ENCODE measurements at regions not wholly inside any gene's neighbourhood (a gene's known extent, or its start where the extent isn't known, plus 50 kb on each side); places are given as distances from the start of the nearest gene placed in this dataset.

DNA sequence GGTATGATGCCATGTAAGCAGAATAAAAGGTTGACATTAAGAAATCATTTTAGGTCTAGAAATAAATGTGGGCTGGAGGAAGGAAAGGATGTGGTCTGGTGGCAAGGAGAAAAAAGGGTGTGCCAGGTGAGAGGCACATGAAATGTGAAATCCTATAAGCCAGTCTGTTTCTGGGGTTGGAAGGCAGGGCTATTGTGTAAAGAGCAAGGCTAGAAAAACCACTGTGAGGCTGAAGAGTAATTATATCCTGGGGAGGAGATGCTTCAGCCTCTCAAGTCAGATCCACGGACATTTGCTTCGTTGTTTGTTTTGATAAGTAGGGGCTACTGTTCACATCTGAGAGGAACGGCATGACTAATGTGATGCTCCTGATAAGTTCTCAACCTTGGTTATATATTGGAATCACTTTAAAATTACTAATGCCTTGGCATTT lies 77.5 kb upstream of the CTSC start:
- DNase-seq: no peak
- Histone ChIP-seq H3K36me3 (replicated peaks; ENCODE audit: control insufficient read depth, insufficient read depth, low read length) (no peaks in the 10 kb centered on the region), H3K27me3 (ENCODE audit: control insufficient read depth, insufficient read depth, low read length) (no peaks in the 10 kb centered on the region), H3K4me3 (ENCODE audit: insufficient read depth, low read depth, low read length) (no peak overlapping the region)

DNA sequence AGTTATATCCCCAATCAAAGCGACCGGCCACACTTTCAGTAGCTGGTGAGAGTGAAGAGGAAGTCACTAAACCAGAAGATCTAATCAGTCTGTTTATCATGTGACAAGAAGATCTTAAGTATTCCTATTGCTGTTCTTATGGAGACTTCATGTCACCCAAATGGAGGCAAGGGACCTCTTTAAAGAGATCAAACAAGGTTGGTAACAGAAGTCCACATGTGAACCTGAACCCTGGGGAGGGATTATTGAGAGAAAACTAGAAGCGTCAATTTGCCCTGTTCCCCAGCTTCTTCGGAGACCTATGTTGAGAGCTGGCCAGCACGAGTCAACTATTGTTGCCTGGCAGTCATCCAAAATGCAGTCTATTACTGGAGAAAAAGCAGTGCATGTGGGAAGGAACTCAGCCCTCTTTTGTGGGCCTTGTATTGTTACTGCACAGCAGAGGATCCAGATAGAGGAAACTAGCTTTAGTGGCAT lies 76.9 kb upstream of the CTSC start:
- Histone ChIP-seq H3K36me3 (replicated peaks; ENCODE audit: control insufficient read depth, insufficient read depth, low read length) (no peaks in the 10 kb centered on the region), H3K27me3 (ENCODE audit: control insufficient read depth, insufficient read depth, low read length) (no peaks in the 10 kb centered on the region), H3K4me3 (ENCODE audit: insufficient read depth, low read depth, low read length) (no peak overlapping the region)
- DNase-seq: no peak

DNA sequence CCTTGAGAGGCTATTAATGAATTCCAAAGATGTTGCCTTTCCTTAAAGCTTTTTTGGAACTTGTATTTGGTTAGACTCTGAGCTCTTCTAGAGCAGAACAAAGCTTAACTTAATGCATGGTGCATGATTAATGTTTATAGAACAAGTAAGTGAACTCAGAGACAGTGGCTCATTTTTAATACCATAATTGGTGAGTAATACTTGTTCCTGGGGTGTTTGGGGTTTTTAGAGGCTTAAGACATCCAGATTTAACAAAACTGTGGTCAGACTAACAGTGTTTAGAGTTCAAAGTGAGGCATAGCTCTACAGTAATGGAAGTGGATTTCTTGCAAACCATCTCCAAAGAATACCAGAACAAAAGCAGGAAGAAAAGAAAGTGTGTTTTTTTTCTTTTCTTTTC lies 73.7 kb upstream of the CTSC start:
- no peak for DNase-seq
- no peak overlapping the region for H3K4me3 ChIP-seq (ENCODE audit: insufficient read depth, low read depth, low read length)
- H3K27me3 ChIP-seq (ENCODE audit: control insufficient read depth, insufficient read depth, low read length): no peaks in the 10 kb centered on the region
- H3K36me3 ChIP-seq (replicated peaks; ENCODE audit: control insufficient read depth, insufficient read depth, low read length): no peaks in the 10 kb centered on the region

DNA sequence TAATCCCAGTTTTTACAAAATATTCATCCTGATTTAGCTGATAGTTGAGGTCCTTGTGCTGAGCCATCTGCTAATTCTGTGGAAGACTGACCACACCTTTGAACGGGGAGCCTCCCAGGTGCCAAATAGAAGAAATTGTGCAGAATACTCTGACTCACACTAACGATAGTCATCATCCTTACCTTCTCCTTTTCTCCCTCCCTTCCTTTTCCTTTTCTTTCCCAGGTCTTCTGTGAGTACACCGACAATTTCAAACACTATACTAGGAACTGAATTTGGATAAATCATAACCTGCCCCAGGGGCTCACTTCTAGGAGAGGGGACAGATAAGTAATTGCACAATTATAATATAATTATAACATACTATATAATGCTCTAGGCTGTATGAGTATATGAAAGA lies 73.1 kb upstream of the CTSC start:
- no peaks in the 10 kb centered on the region for H3K36me3 ChIP-seq (replicated peaks; ENCODE audit: control insufficient read depth, insufficient read depth, low read length)
- H3K27me3 ChIP-seq (ENCODE audit: control insufficient read depth, insufficient read depth, low read length): no peaks in the 10 kb centered on the region
- H3K4me3 ChIP-seq (ENCODE audit: insufficient read depth, low read depth, low read length): no peak overlapping the region
- no peak for DNase-seq

DNA sequence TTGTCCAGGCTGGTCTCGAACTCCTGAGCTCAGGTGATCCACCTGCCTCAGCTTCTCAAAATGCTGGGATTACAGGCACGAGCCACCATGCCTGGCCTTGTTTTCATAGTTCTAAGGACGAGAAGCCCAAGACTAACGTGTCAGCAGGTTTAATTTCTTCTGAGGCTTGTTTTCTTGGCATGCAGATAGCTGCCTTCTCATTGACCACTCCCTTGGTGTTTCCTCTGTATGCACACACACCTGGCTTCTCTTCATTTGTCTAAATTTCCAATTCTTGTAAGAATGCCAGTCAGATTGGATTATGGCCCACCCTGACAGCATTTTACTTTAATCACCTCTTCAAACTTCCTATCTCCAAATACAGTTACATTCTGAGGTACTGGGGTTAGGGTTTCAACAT lies 72.5 kb upstream of the CTSC start:
- DNase-seq: no peak
- Histone ChIP-seq H3K27me3 (ENCODE audit: control insufficient read depth, insufficient read depth, low read length) (no peaks in the 10 kb centered on the region), H3K4me3 (ENCODE audit: insufficient read depth, low read depth, low read length) (no peak overlapping the region), H3K36me3 (replicated peaks; ENCODE audit: control insufficient read depth, insufficient read depth, low read length) (no peaks in the 10 kb centered on the region)

DNA sequence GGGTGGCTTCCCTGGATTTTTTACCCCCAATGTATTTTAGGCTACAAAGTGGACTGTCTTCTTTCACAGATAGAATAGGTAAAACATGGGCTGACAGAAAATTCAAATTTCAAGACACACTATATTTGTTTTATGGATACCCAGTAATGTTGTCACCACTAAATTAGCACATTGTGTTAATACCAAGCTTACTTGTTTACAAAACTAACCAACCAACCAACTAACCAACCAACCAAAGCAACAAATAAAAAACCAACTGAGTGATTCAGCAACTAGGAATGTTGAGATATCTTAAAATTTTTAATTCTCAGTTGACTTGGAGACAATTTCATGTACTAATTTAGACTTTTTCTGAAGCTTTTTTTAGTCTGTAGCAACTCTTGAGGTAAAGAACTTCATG lies 69.3 kb upstream of the CTSC start:
- DNase-seq: no peak
- Histone ChIP-seq H3K4me3 (ENCODE audit: insufficient read depth, low read depth, low read length) (no peak overlapping the region), H3K36me3 (replicated peaks; ENCODE audit: control insufficient read depth, insufficient read depth, low read length) (no peaks in the 10 kb centered on the region), H3K27me3 (ENCODE audit: control insufficient read depth, insufficient read depth, low read length) (no peaks in the 10 kb centered on the region)

DNA sequence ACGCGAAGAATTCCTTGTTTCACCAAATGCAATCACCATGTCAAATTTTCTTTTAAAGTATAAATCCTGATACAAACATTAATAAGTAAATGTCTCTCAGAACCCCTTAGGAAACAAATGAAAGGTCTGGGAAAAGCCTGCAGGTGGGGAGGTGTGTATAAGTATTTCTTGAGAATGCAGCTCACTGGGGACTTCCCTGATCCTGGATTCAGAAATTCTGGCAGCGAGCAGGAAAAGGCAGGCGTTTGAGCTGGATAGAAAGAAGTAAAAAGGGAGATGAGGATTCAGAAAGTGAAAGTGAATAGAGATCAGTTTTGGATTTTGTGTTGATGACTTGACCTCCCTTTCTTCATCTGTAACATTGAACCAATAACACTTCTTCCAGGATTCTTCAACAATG lies 68.3 kb upstream of the CTSC start:
- H3K4me3 ChIP-seq (ENCODE audit: insufficient read depth, low read depth, low read length): no peak overlapping the region
- no peaks in the 10 kb centered on the region for H3K27me3 ChIP-seq (ENCODE audit: control insufficient read depth, insufficient read depth, low read length)
- no peak for DNase-seq
- no peaks in the 10 kb centered on the region for H3K36me3 ChIP-seq (replicated peaks; ENCODE audit: control insufficient read depth, insufficient read depth, low read length)

DNA sequence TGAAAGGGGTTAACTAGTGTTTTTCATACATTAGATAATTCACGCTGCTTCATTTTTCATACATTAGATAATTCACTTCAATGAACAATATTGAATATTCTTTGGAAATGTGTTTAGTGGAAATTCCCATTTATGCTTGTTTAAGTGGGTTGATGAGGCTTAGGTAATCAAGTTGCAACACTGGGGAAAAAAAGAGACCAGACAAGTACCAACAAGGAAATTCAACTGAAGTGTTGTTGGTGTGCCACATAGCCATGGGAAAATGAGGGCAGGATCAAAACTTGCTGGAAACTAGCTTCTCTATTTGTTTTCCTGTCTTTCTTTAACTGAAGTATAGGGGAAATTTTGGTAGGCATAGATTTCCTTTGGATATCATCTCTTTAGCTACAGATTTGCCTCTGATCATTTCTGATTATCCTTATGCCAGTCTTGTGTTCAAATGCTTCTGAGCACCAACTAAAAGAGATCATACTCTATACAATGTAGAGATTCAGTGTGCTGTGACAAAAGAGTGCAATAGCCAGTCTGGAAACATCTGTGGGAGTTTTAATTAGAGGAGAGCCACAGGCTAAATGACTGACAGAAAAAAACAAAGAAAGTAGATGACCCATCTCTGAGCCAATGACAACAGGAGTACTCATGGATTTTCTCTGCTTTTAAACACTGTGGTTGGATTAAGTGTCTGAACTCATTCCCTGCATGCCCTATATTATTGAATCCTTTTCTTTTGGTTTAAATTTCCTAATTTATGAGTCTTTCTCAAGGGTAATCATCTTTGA lies 67.6 kb upstream of the CTSC start:
- no peaks in the 10 kb centered on the region for H3K27me3 ChIP-seq (ENCODE audit: control insufficient read depth, insufficient read depth, low read length)
- no peaks in the 10 kb centered on the region for H3K36me3 ChIP-seq (replicated peaks; ENCODE audit: control insufficient read depth, insufficient read depth, low read length)
- DNase-seq: no peak
- no peak overlapping the region for H3K4me3 ChIP-seq (ENCODE audit: insufficient read depth, low read depth, low read length)

DNA sequence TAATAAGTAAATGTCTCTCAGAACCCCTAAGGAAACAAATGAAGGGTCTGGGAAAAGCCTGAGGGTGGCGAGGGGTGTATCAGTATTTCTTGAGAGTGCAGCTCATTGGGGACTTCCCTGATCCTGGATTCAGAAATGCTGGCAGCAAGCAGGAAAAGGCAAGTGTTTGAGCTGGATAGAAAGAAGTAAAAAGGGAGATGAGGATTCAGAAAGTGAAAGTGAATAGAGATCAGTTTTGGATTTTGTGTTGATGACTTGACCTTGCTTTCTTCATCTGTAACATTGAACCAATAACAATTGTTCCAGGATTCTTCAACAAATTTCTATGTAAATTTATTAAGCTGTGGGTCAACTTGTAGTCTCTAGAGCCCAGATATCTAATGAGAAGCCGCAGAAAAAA lies 66.9 kb upstream of the CTSC start:
- no peaks in the 10 kb centered on the region for H3K36me3 ChIP-seq (replicated peaks; ENCODE audit: control insufficient read depth, insufficient read depth, low read length)
- no peak overlapping the region for H3K4me3 ChIP-seq (ENCODE audit: insufficient read depth, low read depth, low read length)
- DNase-seq: no peak
- no peaks in the 10 kb centered on the region for H3K27me3 ChIP-seq (ENCODE audit: control insufficient read depth, insufficient read depth, low read length)

DNA sequence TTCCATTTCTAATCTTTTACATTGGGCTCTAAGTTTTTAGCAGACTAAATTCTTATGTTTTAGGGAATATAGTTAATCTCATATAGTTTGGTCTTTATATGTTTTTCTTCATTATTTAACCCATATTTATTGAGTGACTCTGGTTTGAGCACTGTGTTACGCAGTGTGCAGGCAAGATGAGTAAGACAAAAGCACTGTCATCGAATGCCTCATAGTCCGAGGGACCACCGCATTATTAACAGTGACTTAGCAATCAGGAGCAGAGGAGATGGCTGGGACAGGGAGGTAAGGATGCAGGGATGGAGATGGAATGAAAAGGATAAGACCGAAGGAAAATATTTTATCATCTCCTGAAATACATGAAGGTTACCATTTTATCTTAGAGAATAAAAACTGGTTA lies 65.2 kb upstream of the CTSC start:
- no peaks in the 10 kb centered on the region for H3K27me3 ChIP-seq (ENCODE audit: control insufficient read depth, insufficient read depth, low read length)
- DNase-seq: no peak
- no peaks in the 10 kb centered on the region for H3K36me3 ChIP-seq (replicated peaks; ENCODE audit: control insufficient read depth, insufficient read depth, low read length)
- H3K4me3 ChIP-seq (ENCODE audit: insufficient read depth, low read depth, low read length): no peak overlapping the region

DNA sequence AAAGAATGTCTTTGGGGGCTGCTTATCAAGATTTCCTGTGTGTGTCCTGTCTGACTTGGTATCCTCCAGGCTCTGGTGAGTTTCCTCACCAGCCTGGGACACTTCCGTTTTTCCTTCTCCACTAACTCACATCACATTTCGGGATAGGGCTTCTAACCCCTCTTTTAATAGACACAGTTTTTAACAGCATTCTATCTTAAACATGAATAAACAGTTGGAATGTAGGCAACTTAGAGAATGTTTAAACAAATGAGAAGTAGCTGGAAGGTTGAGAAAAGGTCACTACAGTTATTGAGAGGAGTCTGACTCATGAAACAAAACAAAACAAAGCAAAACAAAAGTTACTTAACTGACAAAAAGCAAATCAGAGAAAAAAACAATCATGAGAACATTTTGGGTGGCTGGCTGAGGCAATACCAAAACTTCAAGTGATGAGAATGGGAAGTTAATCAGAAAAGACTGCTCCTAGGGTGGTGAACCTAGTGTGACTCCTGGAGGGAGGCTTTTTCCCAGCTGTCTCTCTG lies 64.7 kb upstream of the CTSC start:
- Histone ChIP-seq H3K4me3 (ENCODE audit: insufficient read depth, low read depth, low read length) (no peak overlapping the region), H3K36me3 (replicated peaks; ENCODE audit: control insufficient read depth, insufficient read depth, low read length) (no peaks in the 10 kb centered on the region), H3K27me3 (ENCODE audit: control insufficient read depth, insufficient read depth, low read length) (no peaks in the 10 kb centered on the region)
- DNase-seq: no peak

DNA sequence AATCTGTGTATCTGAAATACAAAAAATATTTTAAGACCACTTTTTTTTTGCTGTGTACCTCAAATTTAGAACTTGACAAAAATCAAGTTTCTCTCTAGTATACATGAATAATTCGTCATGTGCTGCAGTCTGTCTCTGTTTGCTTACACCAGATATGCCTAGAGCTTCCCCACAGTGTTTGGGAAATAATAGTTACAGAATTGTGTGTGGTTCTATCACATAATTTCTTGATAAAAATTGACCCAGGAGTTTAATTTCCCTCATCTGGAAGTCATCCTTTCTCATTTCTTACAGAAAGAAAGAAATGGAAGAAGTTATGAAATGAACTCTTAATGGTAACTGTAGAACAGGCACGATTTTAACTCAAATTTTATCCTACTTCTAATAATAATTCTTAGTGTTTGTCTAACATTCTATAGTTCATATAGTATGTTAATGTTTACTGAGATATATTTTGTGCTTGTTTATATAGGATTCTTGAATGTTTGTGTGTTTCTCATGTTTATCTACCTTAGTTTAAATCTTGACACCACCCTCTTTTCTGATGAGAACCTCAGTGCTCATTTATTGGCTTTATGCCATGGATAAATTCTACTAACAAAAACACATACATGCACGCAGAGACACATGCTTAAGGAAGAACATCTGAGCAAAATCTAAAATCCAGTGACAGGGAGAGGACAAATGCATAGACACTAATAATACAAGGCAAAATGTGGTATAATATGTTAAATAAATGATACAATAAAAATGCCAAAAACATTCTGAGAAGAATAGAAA lies 61.4 kb upstream of the CTSC start:
- H3K4me3 ChIP-seq (ENCODE audit: insufficient read depth, low read depth, low read length): no peak overlapping the region
- H3K36me3 ChIP-seq (replicated peaks; ENCODE audit: control insufficient read depth, insufficient read depth, low read length): no peaks in the 10 kb centered on the region
- no peak for DNase-seq
- H3K27me3 ChIP-seq (ENCODE audit: control insufficient read depth, insufficient read depth, low read length): no peaks in the 10 kb centered on the region

DNA sequence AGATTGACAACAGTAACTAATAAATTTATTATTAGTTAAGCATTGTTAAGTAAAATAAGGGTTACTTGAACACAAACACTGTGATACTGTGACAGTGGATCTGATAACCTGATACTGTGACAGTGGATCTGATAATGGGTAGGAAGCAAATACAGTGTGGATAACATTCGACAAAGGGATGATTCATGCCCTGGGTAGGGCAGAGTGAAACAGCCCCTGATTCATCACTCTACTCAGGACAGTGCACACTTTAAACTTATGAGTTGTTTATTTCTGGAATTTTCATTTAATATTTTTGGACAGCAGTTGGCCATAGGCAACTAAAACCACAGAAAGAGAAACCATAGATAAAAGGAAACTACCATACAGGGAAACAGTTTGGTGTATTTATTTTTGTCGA lies 60.8 kb upstream of the CTSC start:
- H3K36me3 ChIP-seq (replicated peaks; ENCODE audit: control insufficient read depth, insufficient read depth, low read length): no peaks in the 10 kb centered on the region
- no peaks in the 10 kb centered on the region for H3K27me3 ChIP-seq (ENCODE audit: control insufficient read depth, insufficient read depth, low read length)
- DNase-seq: no peak
- H3K4me3 ChIP-seq (ENCODE audit: insufficient read depth, low read depth, low read length): no peak overlapping the region

DNA sequence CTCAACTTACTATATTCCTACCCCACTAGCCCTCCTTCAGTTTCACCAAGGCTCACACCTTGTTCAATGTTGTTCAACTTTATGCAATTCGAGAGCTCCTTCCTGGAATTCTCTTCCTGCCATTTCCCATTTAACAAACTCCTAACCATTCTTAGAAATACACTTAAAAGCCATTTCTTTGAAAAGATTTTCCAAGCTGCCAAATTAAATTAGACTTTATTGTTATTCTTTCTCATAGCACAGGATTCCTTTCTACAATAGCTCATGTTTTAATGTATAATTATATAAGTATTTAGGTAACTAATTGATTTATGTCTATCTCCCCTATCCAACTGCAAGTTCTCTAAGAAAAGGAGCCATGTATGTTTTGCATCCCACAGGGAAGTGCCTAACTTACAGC lies 52.7 kb upstream of the CTSC start:
- no peak for DNase-seq
- no peaks in the 10 kb centered on the region for H3K27me3 ChIP-seq (ENCODE audit: control insufficient read depth, insufficient read depth, low read length)
- no peak overlapping the region for H3K4me3 ChIP-seq (ENCODE audit: insufficient read depth, low read depth, low read length)
- H3K36me3 ChIP-seq (replicated peaks; ENCODE audit: control insufficient read depth, insufficient read depth, low read length): no peaks in the 10 kb centered on the region

DNA sequence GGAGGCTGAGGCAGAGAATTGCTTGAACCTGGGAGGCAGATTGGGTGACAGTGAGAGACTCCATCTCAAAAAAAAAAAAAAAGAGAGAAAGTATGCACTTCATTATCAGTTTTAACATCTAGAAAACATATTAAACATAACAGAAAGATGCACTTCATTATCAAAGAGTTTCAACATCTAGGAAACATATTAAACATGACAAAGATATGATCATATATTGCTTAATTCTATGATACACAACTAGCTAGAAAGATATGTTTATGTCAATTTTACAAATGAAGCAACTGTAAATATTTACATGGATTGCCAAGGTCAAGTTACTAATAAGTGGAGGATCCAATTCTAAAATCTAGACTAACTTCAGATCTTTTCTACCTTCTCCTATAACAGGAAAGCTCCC lies 50.4 kb upstream of the CTSC start:
- Histone ChIP-seq H3K27me3 (ENCODE audit: control insufficient read depth, insufficient read depth, low read length) (no peaks in the 10 kb centered on the region), H3K4me3 (ENCODE audit: insufficient read depth, low read depth, low read length) (no peak overlapping the region), H3K36me3 (replicated peaks; ENCODE audit: control insufficient read depth, insufficient read depth, low read length) (no peaks in the 10 kb centered on the region)
- no peak for DNase-seq
